Spinal cord (tissue), 9 donors: ENCODE measurements at regions not wholly inside any gene's neighbourhood (a gene's known extent, or its start where the extent isn't known, plus 50 kb on each side); places are given as distances from the start of the nearest gene placed in this dataset.

Experiments used
- DNase-seq, 6 donors: peaks; one replicate each; pipeline versions ENCODE4 v3.0.0 to v3.0.0-alpha.2; 2013 to 2015; ENCODE audit warnings: low spot score in 6 of 6, low read depth in 4 of 6
- H3K27ac ChIP-seq: one replicate; pipeline ENCODE4 v1.5.1; 2013; ENCODE audit warnings: low read depth, low read length, control low read depth
- H3K27me3 ChIP-seq: one replicate; pipeline ENCODE4 v1.6.1; 2013; ENCODE audit warnings: low read length; ENCODE audit not compliant: control insufficient read depth, insufficient read depth
- H3K36me3 ChIP-seq: one replicate; pipeline ENCODE4 v1.6.1; 2013; ENCODE audit warnings: low read length; ENCODE audit not compliant: control insufficient read depth, insufficient read depth
- H3K4me1 ChIP-seq: one replicate; pipeline ENCODE4 v1.6.1; 2013; ENCODE audit warnings: low read length; ENCODE audit not compliant: control insufficient read depth, insufficient read depth
- H3K4me3 ChIP-seq: one replicate; pipeline ENCODE4 v1.5.1; 2013; ENCODE audit warnings: low read depth, low read length, control low read depth
- H3K9me3 ChIP-seq: one replicate; pipeline ENCODE4 v1.6.1; 2013; ENCODE audit warnings: low read length; ENCODE audit not compliant: control insufficient read depth, insufficient read depth
- whole genome bisulfite sequencing: methylation state at CpG from one replicate; pipeline ENCODE4 v1.1.5; 2013; ENCODE audit warnings: missing lambda C conversion rate; ENCODE audit not compliant: insufficient coverage; 5-methylcytosine and 5-hydroxymethylcytosine counted together
- donor health status: healthy.

- H3K4me3 ChIP-seq = no peak overlapping the region
- no peaks in the 10 kb centered on the region for H3K9me3 ChIP-seq
- no peak overlapping the region for H3K27ac ChIP-seq
- H3K27me3 ChIP-seq = no peaks in the 10 kb centered on the region
- WGBS = 17% methylated on average over 1 of the region's 5 CpGs
- no peaks in the 10 kb centered on the region for H3K36me3 ChIP-seq
- peaks cover 5% of the 10 kb centered on the region for H3K4me1 ChIP-seq
- DNase-seq = peak in 5 of 6 donors; percentile 42 to 92 (median 56)
These were observed 366.9 kb downstream of the OSR1 start for GRCh38 chr2:18991177-18992168.

GRCh38 chr2:18988631-18989232, 369.7 kb downstream of the OSR1 start:
- H3K4me1 ChIP-seq = peaks cover 5% of the 10 kb centered on the region
- H3K27me3 ChIP-seq = no peaks in the 10 kb centered on the region
- peak in 2 of 6 donors; percentile 26 to 46 for DNase-seq
- H3K9me3 ChIP-seq = no peaks in the 10 kb centered on the region
- H3K36me3 ChIP-seq = no peaks in the 10 kb centered on the region
- WGBS = 50% methylated on average over 1 of the region's 3 CpGs
- no peak overlapping the region for H3K4me3 ChIP-seq
- H3K27ac ChIP-seq = no peak overlapping the region

- H3K4me1 ChIP-seq = peaks cover 5% of the 10 kb centered on the region
- H3K36me3 ChIP-seq = no peaks in the 10 kb centered on the region
- no peaks in the 10 kb centered on the region for H3K9me3 ChIP-seq
- H3K27ac ChIP-seq = peak overlapping the region; percentile 2
- DNase-seq = peak in 3 of 6 donors; percentile 35 to 85 (median 69)
- WGBS = 50% methylated on average over 1 of the region's 4 CpGs
- H3K4me3 ChIP-seq = no peak overlapping the region
- H3K27me3 ChIP-seq = no peaks in the 10 kb centered on the region
These were observed 370.8 kb downstream of the OSR1 start for GRCh38 chr2:18987592-18988073.

GRCh38 chr2:18987016-18987415, 371.4 kb downstream of the OSR1 start:
- peaks cover 5% of the 10 kb centered on the region for H3K4me1 ChIP-seq
- H3K27ac ChIP-seq = no peak overlapping the region
- no peaks in the 10 kb centered on the region for H3K36me3 ChIP-seq
- no peaks in the 10 kb centered on the region for H3K9me3 ChIP-seq
- no peaks in the 10 kb centered on the region for H3K27me3 ChIP-seq
- WGBS = 93% methylated on average over 2 of the region's 4 CpGs
- H3K4me3 ChIP-seq = no peak overlapping the region
- DNase-seq = no peak

- peak in 1 of 6 donors; percentile 42 for DNase-seq
- Histone ChIP-seq H3K9me3 (no peaks in the 10 kb centered on the region), H3K4me3 (no peak overlapping the region), H3K27ac (no peak overlapping the region), H3K36me3 (no peaks in the 10 kb centered on the region), H3K4me1 (no peaks in the 10 kb centered on the region), H3K27me3 (no peaks in the 10 kb centered on the region)
These were observed 372.4 kb downstream of the OSR1 start for GRCh38 chr2:18986046-18986445.

- H3K4me3 ChIP-seq = no peak overlapping the region
- no peak overlapping the region for H3K27ac ChIP-seq
- no peaks in the 10 kb centered on the region for H3K27me3 ChIP-seq
- no peaks in the 10 kb centered on the region for H3K36me3 ChIP-seq
- 100% methylated on average over 2 of the region's 6 CpGs for WGBS
- no peaks in the 10 kb centered on the region for H3K9me3 ChIP-seq
- no peak for DNase-seq
- no peaks in the 10 kb centered on the region for H3K4me1 ChIP-seq
These were observed 377.5 kb downstream of the OSR1 start for GRCh38 chr2:18980786-18981430.

GRCh38 chr2:18980104-18980785, 378.2 kb downstream of the OSR1 start:
- Histone ChIP-seq H3K36me3 (no peaks in the 10 kb centered on the region), H3K27ac (no peak overlapping the region), H3K27me3 (no peaks in the 10 kb centered on the region), H3K4me1 (peaks cover 3% of the 10 kb centered on the region), H3K9me3 (no peaks in the 10 kb centered on the region), H3K4me3 (no peak overlapping the region)
- 74% methylated on average over 4 of the region's 5 CpGs for WGBS
- no peak for DNase-seq

- H3K4me3 ChIP-seq = no peak overlapping the region
- no peak overlapping the region for H3K27ac ChIP-seq
- no peaks in the 10 kb centered on the region for H3K36me3 ChIP-seq
- 83% methylated on average over 2 of the region's 3 CpGs for WGBS
- no peak for DNase-seq
- peaks cover 3% of the 10 kb centered on the region for H3K4me1 ChIP-seq
- H3K27me3 ChIP-seq = no peaks in the 10 kb centered on the region
- H3K9me3 ChIP-seq = no peaks in the 10 kb centered on the region
These were observed 381.0 kb downstream of the OSR1 start for GRCh38 chr2:18977409-18977808.
